ENCODE measurements at regions not wholly inside any gene's neighbourhood (a gene's known extent, or its start where the extent isn't known, plus 50 kb on each side); places are given as distances from the start of the nearest gene placed in this dataset.

DNA sequence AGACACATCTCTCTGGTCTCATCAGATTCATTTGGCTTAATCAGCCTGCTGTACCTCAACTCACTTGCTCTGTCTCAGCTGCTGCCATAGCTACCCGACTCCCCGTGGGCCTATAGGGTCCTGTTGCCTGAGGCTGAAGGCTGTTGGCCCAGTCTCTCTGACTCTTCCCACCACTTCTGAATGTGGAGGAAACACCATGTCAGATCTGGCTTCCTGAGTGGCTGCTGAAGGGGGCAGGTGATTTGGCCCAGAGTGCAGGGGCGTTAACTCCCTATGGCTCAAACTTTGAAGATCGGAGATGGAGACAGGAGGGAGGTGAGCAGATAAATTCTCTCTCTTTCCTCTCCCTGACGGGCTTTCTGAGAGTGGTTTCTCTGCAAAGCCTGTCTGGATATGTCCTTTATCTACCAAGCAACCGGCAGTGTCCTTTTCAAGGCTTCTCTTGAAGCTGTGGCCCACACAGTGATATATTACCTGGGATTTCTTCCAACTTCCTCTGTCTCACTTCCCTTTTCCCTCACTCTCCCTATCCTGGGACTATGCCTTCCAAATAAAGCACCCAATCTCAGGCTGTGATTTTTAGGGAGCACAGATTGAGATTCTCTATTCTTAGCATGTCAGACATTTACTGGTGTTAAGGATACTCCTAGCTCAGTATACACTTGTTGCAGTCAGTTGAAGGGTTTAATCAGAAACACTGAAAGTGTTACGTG is 334.9 kb upstream of the TBC1D5 start:
- H3K9me3 ChIP-seq (ENCODE audit: control insufficient read depth, low read length): no peaks in the 10 kb centered on the region
- peaks cover 14% of the 10 kb centered on the region for H3K4me1 ChIP-seq (ENCODE audit: control insufficient read depth, insufficient read depth, low read length)
- Mint-ChIP-seq H3K27ac (no peak overlapping the region), H3K4me1 (peaks cover 26% of the 10 kb centered on the region), H3K4me3 (no peak overlapping the region), H3K27me3 (ENCODE audit: insufficient read depth) (no peaks in the 10 kb centered on the region), H3K36me3 (ENCODE audit: low read depth) (peaks cover 9% of the 10 kb centered on the region), H3K9me3 (no peaks in the 10 kb centered on the region)
- DNase-seq: no peak
- TF ChIP-seq, protein P1, sequence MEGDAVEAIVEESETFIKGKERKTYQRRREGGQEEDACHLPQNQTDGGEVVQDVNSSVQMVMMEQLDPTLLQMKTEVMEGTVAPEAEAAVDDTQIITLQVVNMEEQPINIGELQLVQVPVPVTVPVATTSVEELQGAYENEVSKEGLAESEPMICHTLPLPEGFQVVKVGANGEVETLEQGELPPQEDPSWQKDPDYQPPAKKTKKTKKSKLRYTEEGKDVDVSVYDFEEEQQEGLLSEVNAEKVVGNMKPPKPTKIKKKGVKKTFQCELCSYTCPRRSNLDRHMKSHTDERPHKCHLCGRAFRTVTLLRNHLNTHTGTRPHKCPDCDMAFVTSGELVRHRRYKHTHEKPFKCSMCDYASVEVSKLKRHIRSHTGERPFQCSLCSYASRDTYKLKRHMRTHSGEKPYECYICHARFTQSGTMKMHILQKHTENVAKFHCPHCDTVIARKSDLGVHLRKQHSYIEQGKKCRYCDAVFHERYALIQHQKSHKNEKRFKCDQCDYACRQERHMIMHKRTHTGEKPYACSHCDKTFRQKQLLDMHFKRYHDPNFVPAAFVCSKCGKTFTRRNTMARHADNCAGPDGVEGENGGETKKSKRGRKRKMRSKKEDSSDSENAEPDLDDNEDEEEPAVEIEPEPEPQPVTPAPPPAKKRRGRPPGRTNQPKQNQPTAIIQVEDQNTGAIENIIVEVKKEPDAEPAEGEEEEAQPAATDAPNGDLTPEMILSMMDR (conservative IDR thresholded peaks at IDR 0.05): no peak
- no peak overlapping the region for H3K9ac ChIP-seq (ENCODE audit: extremely low read depth, low read length, poor library complexity, severe bottlenecking)
- no peak overlapping the region for H3K4me3 ChIP-seq (ENCODE audit: low read length)
- no peak overlapping the region for H3K27ac ChIP-seq (ENCODE audit: low read depth, low read length)
- H3K36me3 ChIP-seq (ENCODE audit: control insufficient read depth, insufficient read depth, low read length): no peaks in the 10 kb centered on the region
- 81% methylated on average over 6 to 7 of the region's 7 CpGs for WGBS, 2 experiments (ENCODE audit: insufficient coverage in 1 of 2, insufficient read length in 1 of 2)
- no peaks in the 10 kb centered on the region for H3K27me3 ChIP-seq (ENCODE audit: control insufficient read depth, insufficient read depth, low read length, poor library complexity, severe bottlenecking)

DNA sequence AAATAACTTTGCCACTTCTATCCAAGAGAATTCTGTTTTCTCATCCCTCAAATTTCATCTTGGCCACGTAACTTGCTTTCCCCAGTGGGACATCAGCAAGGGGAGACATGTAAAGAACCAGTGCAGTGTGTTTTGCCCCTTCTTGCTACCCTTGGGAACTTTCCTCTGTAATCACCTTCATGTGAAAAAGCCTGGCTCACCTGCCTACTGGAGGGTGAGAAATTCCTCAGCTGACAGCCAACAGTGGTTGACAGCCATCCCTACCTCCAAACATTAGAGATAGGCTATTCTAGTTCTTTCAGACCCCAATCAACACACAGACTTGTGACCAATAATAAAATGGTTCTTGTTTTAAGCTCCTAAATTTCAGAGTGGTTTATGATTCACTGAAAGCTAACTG is 333.9 kb upstream of the TBC1D5 start:
- TF ChIP-seq, protein P1 (conservative IDR thresholded peaks at IDR 0.05): no peak
- Histone ChIP-seq H3K4me3 (ENCODE audit: low read length) (no peak overlapping the region), H3K36me3 (ENCODE audit: control insufficient read depth, insufficient read depth, low read length) (no peaks in the 10 kb centered on the region), H3K4me1 (ENCODE audit: control insufficient read depth, insufficient read depth, low read length) (peaks cover 14% of the 10 kb centered on the region), H3K9me3 (ENCODE audit: control insufficient read depth, low read length) (no peaks in the 10 kb centered on the region), H3K27me3 (ENCODE audit: control insufficient read depth, insufficient read depth, low read length, poor library complexity, severe bottlenecking) (no peaks in the 10 kb centered on the region), H3K27ac (ENCODE audit: low read depth, low read length) (no peak overlapping the region), H3K9ac (ENCODE audit: extremely low read depth, low read length, poor library complexity, severe bottlenecking) (no peak overlapping the region)
- peaks cover 33% of the 10 kb centered on the region for H3K4me1 Mint-ChIP-seq
- H3K36me3 Mint-ChIP-seq (ENCODE audit: low read depth): peaks cover 8% of the 10 kb centered on the region
- no peaks in the 10 kb centered on the region for H3K9me3 Mint-ChIP-seq
- peak overlapping the region; percentile 92 for H3K27ac Mint-ChIP-seq
- WGBS, 2 experiments (ENCODE audit: insufficient coverage in 1 of 2, insufficient read length in 1 of 2): 70% methylated on average over 1 of the region's 1 CpG; no CpG with 5 or more reads in 1 of the 2 experiments
- H3K27me3 Mint-ChIP-seq (ENCODE audit: insufficient read depth): no peaks in the 10 kb centered on the region
- peak; percentile 78 for DNase-seq
- no peak overlapping the region for H3K4me3 Mint-ChIP-seq

DNA sequence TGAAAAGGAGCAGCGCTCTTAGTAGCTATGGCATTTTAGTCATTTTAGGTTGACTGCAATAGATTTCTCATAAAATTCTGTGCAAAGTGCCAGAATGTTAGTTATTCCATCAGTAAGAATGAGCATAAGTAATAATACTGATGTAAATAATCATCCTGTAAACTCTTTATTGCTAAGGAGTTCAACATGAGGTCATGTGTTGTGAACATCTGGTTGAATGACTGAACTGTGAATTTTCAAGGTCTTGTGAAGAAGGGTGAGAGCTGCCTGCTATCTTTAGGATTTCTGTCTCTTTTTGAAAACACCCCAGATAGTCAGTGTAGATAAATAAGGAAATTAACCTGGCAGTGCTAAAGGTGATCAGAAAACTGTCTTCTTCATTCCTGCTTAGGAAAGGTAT is 333.4 kb upstream of the TBC1D5 start:
- no peak overlapping the region for H3K4me3 ChIP-seq (ENCODE audit: low read length)
- TF ChIP-seq, protein P1 (conservative IDR thresholded peaks at IDR 0.05): no peak
- H3K4me1 Mint-ChIP-seq: peaks cover 33% of the 10 kb centered on the region
- H3K9me3 Mint-ChIP-seq: no peaks in the 10 kb centered on the region
- peaks cover 18% of the 10 kb centered on the region for H3K4me1 ChIP-seq (ENCODE audit: control insufficient read depth, insufficient read depth, low read length)
- 100% methylated on average over 1 of the region's 1 CpG for WGBS, 2 experiments (ENCODE audit: insufficient coverage in 1 of 2, insufficient read length in 1 of 2)
- H3K27ac ChIP-seq (ENCODE audit: low read depth, low read length): no peak overlapping the region
- no peaks in the 10 kb centered on the region for H3K36me3 ChIP-seq (ENCODE audit: control insufficient read depth, insufficient read depth, low read length)
- no peaks in the 10 kb centered on the region for H3K27me3 ChIP-seq (ENCODE audit: control insufficient read depth, insufficient read depth, low read length, poor library complexity, severe bottlenecking)
- no peak overlapping the region for H3K4me3 Mint-ChIP-seq
- H3K27me3 Mint-ChIP-seq (ENCODE audit: insufficient read depth): no peaks in the 10 kb centered on the region
- no peak for DNase-seq
- no peaks in the 10 kb centered on the region for H3K9me3 ChIP-seq (ENCODE audit: control insufficient read depth, low read length)
- H3K36me3 Mint-ChIP-seq (ENCODE audit: low read depth): peaks cover 8% of the 10 kb centered on the region
- no peak overlapping the region for H3K9ac ChIP-seq (ENCODE audit: extremely low read depth, low read length, poor library complexity, severe bottlenecking)
- peak overlapping the region; percentile 92 for H3K27ac Mint-ChIP-seq

All from endodermal cell (in vitro differentiated cells).